SK-N-SH (cell line): ENCODE measurements at regions not wholly inside any gene's neighbourhood (a gene's known extent, or its start where the extent isn't known, plus 50 kb on each side); places are given as distances from the start of the nearest gene placed in this dataset.

Source experiments
- CTCF ChIA-PET: fragments of 300-600, 350-600 bp; formaldehyde crosslinking; extraction: SDS; loops from one replicate; lab custom pipeline; 2021; lab: Yijun Ruan, JAX
- POLR2A ChIA-PET: fragments of 350-600 bp; sonication (Branson Sonifier 250); formaldehyde crosslinking; extraction: SDS; loops from one replicate; lab custom pipeline; 2020; ENCODE audit warnings: antibody characterized with exemption, inconsistent platforms; lab: Yijun Ruan, JAX
- DNase-seq: peaks from one replicate; pipeline ENCODE4 v3.0.0; 2012
- H2AFZ ChIP-seq: fragments of 200-600 bp; sonication (generic); 2 replicates; pipeline ENCODE4 v1.8.1; 2016; ENCODE audit warnings: antibody characterized with exemption, mild to moderate bottlenecking, low read depth
- H3F3A ChIP-seq: fragments of 200-600 bp; sonication (generic); replicated peaks from 2 replicates; pipeline ENCODE3; 2016; ENCODE audit warnings: antibody characterized with exemption, mild to moderate bottlenecking; ENCODE audit not compliant: insufficient read depth
- H3K27ac ChIP-seq, 2 experiments: fragments of 200-500 bp in 1 of 2; fragments of 200-600 bp in 1 of 2; sonication (Bioruptor generic) in 1 of 2; sonication (generic), shearing (Covaris generic) in 1 of 2; 2 replicates each; pipeline versions ENCODE4 v1.5.1 to v1.6.1; 2014 to 2016; ENCODE audit warnings: low read depth in 2 of 2, inconsistent platforms in 1 of 2, low read length in 1 of 2, mild to moderate bottlenecking in 1 of 2, mixed read lengths in 1 of 2
- H3K27me3 ChIP-seq: fragments of 200-600 bp; sonication (generic), shearing (Covaris generic); 2 replicates; pipeline ENCODE4 v1.6.1; 2016; ENCODE audit warnings: mixed run types; ENCODE audit not compliant: insufficient read depth
- H3K36me3 ChIP-seq, 2 experiments: fragments of 200-500 bp in 1 of 2; fragments of 200-600 bp in 1 of 2; sonication (Bioruptor generic) in 1 of 2; sonication (generic) in 1 of 2; replicated peaks in 1 of 2; 2 replicates each; pipeline versions ENCODE3 to v1.5.1; 2014 to 2016; ENCODE audit warnings: low read length in 1 of 2, mild to moderate bottlenecking in 1 of 2; ENCODE audit not compliant: insufficient read depth in 2 of 2, control insufficient read depth in 1 of 2
- H3K4me1 ChIP-seq, 2 experiments: fragments of 200-500 bp in 1 of 2; fragments of 200-600 bp in 1 of 2; sonication (Bioruptor generic) in 1 of 2; sonication (generic), shearing (Covaris generic) in 1 of 2; 2 replicates each; pipeline versions ENCODE4 v1.5.1 to v1.6.1; 2014 to 2016; ENCODE audit warnings: low read depth in 1 of 2, low read length in 1 of 2, mixed run types in 1 of 2; ENCODE audit not compliant: insufficient read depth in 2 of 2, control insufficient read depth in 1 of 2
- H3K4me2 ChIP-seq: fragments of 200-600 bp; sonication (generic), shearing (Covaris generic); 2 replicates; pipeline ENCODE4 v1.6.1; 2017; ENCODE audit warnings: mixed run types
- H3K4me3 ChIP-seq, 2 experiments: fragments of 200-500 bp in 1 of 2; fragments of 200-600 bp in 1 of 2; sonication (Bioruptor generic) in 1 of 2; sonication (generic), shearing (Covaris generic) in 1 of 2; 2 replicates each; pipeline versions ENCODE4 v1.5.1 to v1.8.1; 2014 to 2016; ENCODE audit warnings: low read depth in 2 of 2, inconsistent platforms in 1 of 2, low read length in 1 of 2, mild to moderate bottlenecking in 1 of 2, mixed read lengths in 1 of 2, moderate library complexity in 1 of 2
- H3K79me2 ChIP-seq: fragments of 200-600 bp; sonication (generic); 2 replicates; pipeline ENCODE4 v1.8.1; 2017; ENCODE audit warnings: mild to moderate bottlenecking; ENCODE audit not compliant: insufficient read depth
- H3K9ac ChIP-seq: fragments of 200-600 bp; sonication (generic); 2 replicates; pipeline ENCODE4 v1.6.1; 2017; ENCODE audit warnings: mixed run types
- H3K9me2 ChIP-seq: fragments of 200-600 bp; sonication (generic); 2 replicates; pipeline ENCODE4 v1.6.1; 2017; ENCODE audit warnings: mixed run types
- H3K9me3 ChIP-seq: fragments of 200-600 bp; sonication (generic); 2 replicates; pipeline ENCODE4 v1.6.1; 2017; ENCODE audit warnings: mixed run types, mild to moderate bottlenecking, moderate library complexity
- H4K20me1 ChIP-seq: fragments of 200-600 bp; sonication (generic); 2 replicates; pipeline ENCODE4 v1.6.1; 2017; ENCODE audit warnings: mild to moderate bottlenecking, mixed run types; ENCODE audit not compliant: insufficient read depth
- CHD2 ChIP-seq: fragments of 150-350 bp; IDR thresholded peaks from 2 replicates; pipeline ENCODE4 v1.6.1; 2018; ENCODE audit warnings: low read length; ENCODE audit not compliant: partially characterized antibody
- CTCF ChIP-seq: fragments of 200-600 bp; sonication (generic); IDR thresholded peaks from 2 replicates; pipeline ENCODE4 v1.6.1; 2017; ENCODE audit warnings: antibody characterized with exemption, mild to moderate bottlenecking, moderate library complexity
- EP300 ChIP-seq, 2 experiments: IDR thresholded peaks; 2 replicates each; pipeline versions ENCODE4 v1.4.0 to v1.6.1; 2012; ENCODE audit warnings: borderline replicate concordance in 1 of 2, low read depth in 1 of 2, low read length in 1 of 2
- EZH2phosphoT487 ChIP-seq: fragments of 200-600 bp; sonication (generic); IDR thresholded peaks from 2 replicates; pipeline ENCODE4 v1.6.1; 2017; ENCODE audit warnings: low read depth, mixed run types, mild to moderate bottlenecking, antibody characterized with exemption, moderate library complexity, borderline replicate concordance
- FOXJ3 ChIP-seq: sonication (generic); formaldehyde crosslinking; IDR thresholded peaks from 2 replicates; pipeline ENCODE4 v1.5.1; 2020; ENCODE audit warnings: mild to moderate bottlenecking, missing genetic modification reagents
- GABPA ChIP-seq: IDR thresholded peaks from 2 replicates; pipeline ENCODE4 v1.4.0; 2012; ENCODE audit warnings: low read depth, mild to moderate bottlenecking
- JUND ChIP-seq: IDR thresholded peaks from 2 replicates; pipeline ENCODE4 v1.4.0; 2012
- MXI1 ChIP-seq: IDR thresholded peaks from 2 replicates; pipeline ENCODE4 v1.6.1; 2012; ENCODE audit warnings: mild to moderate bottlenecking, low read depth, low read length, improper control_type of control experiment
- NRF1 ChIP-seq: IDR thresholded peaks from 2 replicates; pipeline ENCODE4 v1.6.1; 2012; ENCODE audit warnings: low read depth, mild to moderate bottlenecking, low read length
- PBX3 ChIP-seq: IDR thresholded peaks from 2 replicates; pipeline ENCODE4; 2012
- RAD21 ChIP-seq: IDR thresholded peaks from 2 replicates; pipeline ENCODE4 v1.6.1; 2012; ENCODE audit warnings: mild to moderate bottlenecking, low read length
- REST ChIP-seq: IDR thresholded peaks from 2 replicates; pipeline ENCODE4 v1.6.1; 2012; ENCODE audit warnings: mild to moderate bottlenecking, low read depth, low read length, moderate library complexity
- RXRA ChIP-seq: IDR thresholded peaks from 2 replicates; pipeline ENCODE4 v1.4.0; 2012; ENCODE audit warnings: low read depth, mild to moderate bottlenecking, borderline replicate concordance
- SIN3A ChIP-seq: IDR thresholded peaks from 2 replicates; pipeline ENCODE4 v1.6.1; 2012; ENCODE audit warnings: low read depth, mild to moderate bottlenecking, low read length, moderate library complexity, borderline replicate concordance
- TCF12 ChIP-seq: IDR thresholded peaks from 2 replicates; pipeline ENCODE4 v1.4.0; 2012
- TEAD4 ChIP-seq: IDR thresholded peaks from 2 replicates; pipeline ENCODE4 v1.4.0; 2012; ENCODE audit warnings: mild to moderate bottlenecking, borderline replicate concordance; ENCODE audit not compliant: insufficient read depth
- YY1 ChIP-seq: IDR thresholded peaks from 2 replicates; pipeline ENCODE4 v1.4.0; 2012; ENCODE audit warnings: low read depth, mild to moderate bottlenecking
- WGBS: methylation state at CpG from one replicate; pipeline ENCODE4 v1.1.6; 2017; ENCODE audit warnings: low lambda C conversion rate; 5-methylcytosine and 5-hydroxymethylcytosine counted together

- TF ChIP-seq REST = peak; percentile 66
- TF ChIP-seq MXI1 = no peak
- TF ChIP-seq NRF1 = no peak
- TF ChIP-seq, all 33 proteins: peak for 6
These were observed 334.7 kb downstream of the ACTL7B start (continued) for GRCh38 chr9:108521063-108521590.

GRCh38 chr9:108519437-108519836 lies 336.3 kb downstream of the ACTL7B start:
- Histone ChIP-seq H3K4me1 (no peaks in the 10 kb centered on the region), H3K27me3 (no peaks in the 10 kb centered on the region), H3F3A (peaks cover 5% of the 10 kb centered on the region), H3K4me2 (no peak overlapping the region), H3K9me3 (no peaks in the 10 kb centered on the region), H3K36me3 (no peaks in the 10 kb centered on the region), H2AFZ (no peak overlapping the region), H3K4me3 (no peak overlapping the region), H3K79me2 (no peaks in the 10 kb centered on the region), H3K9ac (no peak overlapping the region), H3K9me2 (no peaks in the 10 kb centered on the region), H3K27ac (no peak overlapping the region), H4K20me1 (no peaks in the 10 kb centered on the region)
- ChIA-PET CTCF (no interaction called here), POLR2A (no interaction called here)
- TF ChIP-seq EP300 (IDR thresholded peaks at IDR 0.05; ENCODE audit: borderline replicate concordance in 1 of 2, low read depth in 1 of 2, low read length in 1 of 2) (0 out of 4 replicates have a peak, but pooled peaks of 1 of the 2 experiments have one; percentile 22), CTCF (no peak), GABPA (no peak), RXRA (no peak), FOXJ3 (CRISPR knock-in tag) (no peak), CHD2 (no peak), TCF12 (peak; percentile 79), RAD21 (no peak), TEAD4 (no peak), JUND (no peak), PBX3 (peak; percentile 37), SIN3A (no peak), YY1 (no peak), NRF1 (no peak), EZH2phosphoT487 (no peak)
- no peak for DNase-seq
- 35% methylated on average over 2 of the region's 2 CpGs for WGBS
